ENCODE measurements at regions not wholly inside any gene's neighbourhood (a gene's known extent, or its start where the extent isn't known, plus 50 kb on each side); places are given as distances from the start of the nearest gene placed in this dataset.

DNA sequence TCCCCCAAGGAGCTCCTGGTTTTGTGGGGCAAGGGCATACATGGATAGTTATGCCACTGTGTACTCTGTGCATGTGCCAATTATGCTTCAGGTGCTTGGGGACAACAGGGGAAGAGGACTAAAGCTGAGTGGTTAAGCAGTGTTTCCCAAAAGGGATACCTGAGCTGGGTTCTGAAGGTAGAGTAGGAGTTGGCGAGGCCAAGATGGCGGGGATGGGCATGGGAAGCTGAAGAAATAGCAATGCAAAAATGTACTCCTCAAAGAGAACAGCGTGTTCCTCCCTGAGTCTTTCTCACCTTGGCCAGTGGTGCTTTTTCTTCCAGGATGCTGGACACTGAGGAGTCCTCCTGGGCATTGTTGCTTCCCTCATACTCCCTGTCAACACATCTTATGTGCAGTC is 90.0 kb upstream of the LARGE1 start:
- H3K27ac Mint-ChIP-seq, result no peak overlapping the region
- H3K27me3 Mint-ChIP-seq (ENCODE audit: low read depth), result no peaks in the 10 kb centered on the region
- DNase-seq (ENCODE audit: low spot score), result no peak
- no peaks in the 10 kb centered on the region for H3K36me3 Mint-ChIP-seq (ENCODE audit: low read depth)
- peaks cover 41% of the 10 kb centered on the region for H3K9me3 Mint-ChIP-seq
- no peak overlapping the region for H3K4me3 Mint-ChIP-seq
- H3K4me1 Mint-ChIP-seq (ENCODE audit: low read depth), result no peaks in the 10 kb centered on the region

DNA sequence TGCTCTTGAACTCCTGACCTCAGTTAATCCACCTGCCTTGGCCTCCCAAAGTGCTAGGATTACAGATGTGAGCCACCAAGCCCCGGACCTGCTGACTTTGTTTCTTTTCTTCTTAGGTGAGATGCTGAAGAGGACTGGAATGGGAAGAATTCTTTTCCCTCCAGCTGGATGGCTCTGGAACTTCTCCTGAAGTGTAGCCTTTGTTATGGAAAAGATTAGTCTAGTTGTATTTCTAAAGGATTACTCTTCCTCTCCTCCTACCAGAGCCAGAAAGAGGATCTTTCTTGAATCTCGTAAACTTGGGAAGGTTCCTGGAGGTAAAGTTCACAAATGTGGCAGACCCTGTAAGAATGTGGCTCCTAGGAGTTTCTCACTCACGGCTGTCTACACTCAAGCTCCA is 95.4 kb upstream of the LARGE1 start:
- Mint-ChIP-seq H3K36me3 (ENCODE audit: low read depth) (no peaks in the 10 kb centered on the region), H3K4me1 (ENCODE audit: low read depth) (no peaks in the 10 kb centered on the region), H3K27me3 (ENCODE audit: low read depth) (no peaks in the 10 kb centered on the region), H3K27ac (no peak overlapping the region), H3K9me3 (peaks cover 46% of the 10 kb centered on the region), H3K4me3 (no peak overlapping the region)
- no peak for DNase-seq (ENCODE audit: low spot score)

DNA sequence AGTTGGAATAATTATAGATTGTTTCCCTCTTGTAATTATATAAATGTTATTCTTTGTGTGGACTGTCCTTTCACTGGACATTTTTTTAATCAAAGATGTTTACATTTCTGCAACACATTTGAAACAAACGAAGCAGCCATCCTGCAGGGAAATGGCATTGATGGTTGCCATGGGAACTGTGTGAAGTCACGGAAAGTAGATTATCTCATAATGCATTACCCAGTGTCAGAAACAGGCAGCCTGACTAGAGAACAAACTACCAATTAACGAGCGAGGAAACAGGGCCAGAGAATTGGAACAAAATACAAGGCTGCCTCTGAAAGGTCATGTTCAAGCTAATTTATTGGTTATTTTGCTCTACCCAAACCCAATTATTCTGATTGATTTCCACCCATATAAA is 96.9 kb upstream of the LARGE1 start:
- peaks cover 40% of the 10 kb centered on the region for H3K9me3 Mint-ChIP-seq
- no peak for DNase-seq (ENCODE audit: low spot score)
- no peaks in the 10 kb centered on the region for H3K4me1 Mint-ChIP-seq (ENCODE audit: low read depth)
- no peak overlapping the region for H3K27ac Mint-ChIP-seq
- H3K36me3 Mint-ChIP-seq (ENCODE audit: low read depth), result no peaks in the 10 kb centered on the region
- no peaks in the 10 kb centered on the region for H3K27me3 Mint-ChIP-seq (ENCODE audit: low read depth)
- no peak overlapping the region for H3K4me3 Mint-ChIP-seq

DNA sequence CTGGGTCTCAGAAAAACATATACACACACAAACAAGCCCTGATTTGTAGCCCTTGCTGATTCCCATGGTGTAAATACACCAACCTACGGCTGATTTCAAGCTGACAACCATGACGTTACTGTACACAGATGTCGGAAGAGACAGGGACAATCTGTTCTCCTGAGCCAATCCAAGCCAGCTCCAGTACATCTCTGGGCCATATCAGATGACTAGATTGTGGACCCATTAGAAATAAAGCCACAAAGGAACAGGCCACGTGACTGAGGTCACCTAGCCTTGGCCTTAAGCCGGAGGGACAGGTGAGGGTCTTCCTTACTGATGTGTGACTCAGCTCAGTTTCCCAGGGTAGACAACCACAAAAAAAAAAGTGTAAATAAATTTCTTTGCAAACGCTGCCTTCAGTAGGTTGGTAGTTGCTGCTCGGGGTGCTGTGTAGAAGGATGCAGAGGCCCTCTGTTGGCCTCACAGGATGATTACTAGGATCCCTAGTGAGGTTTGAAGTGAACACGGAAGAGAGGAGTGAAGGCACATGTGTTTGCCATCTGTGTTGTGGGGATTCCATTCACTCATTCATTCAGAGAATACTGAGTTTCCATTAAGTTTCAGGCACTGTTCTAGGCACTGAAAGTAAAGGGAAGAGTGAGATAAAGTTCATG is 99.0 kb upstream of the LARGE1 start:
- Mint-ChIP-seq H3K4me1 (ENCODE audit: low read depth) (no peaks in the 10 kb centered on the region), H3K36me3 (ENCODE audit: low read depth) (no peaks in the 10 kb centered on the region), H3K27me3 (ENCODE audit: low read depth) (no peaks in the 10 kb centered on the region), H3K27ac (no peak overlapping the region), H3K4me3 (no peak overlapping the region), H3K9me3 (peaks cover 41% of the 10 kb centered on the region)
- no peak for DNase-seq (ENCODE audit: low spot score)

DNA sequence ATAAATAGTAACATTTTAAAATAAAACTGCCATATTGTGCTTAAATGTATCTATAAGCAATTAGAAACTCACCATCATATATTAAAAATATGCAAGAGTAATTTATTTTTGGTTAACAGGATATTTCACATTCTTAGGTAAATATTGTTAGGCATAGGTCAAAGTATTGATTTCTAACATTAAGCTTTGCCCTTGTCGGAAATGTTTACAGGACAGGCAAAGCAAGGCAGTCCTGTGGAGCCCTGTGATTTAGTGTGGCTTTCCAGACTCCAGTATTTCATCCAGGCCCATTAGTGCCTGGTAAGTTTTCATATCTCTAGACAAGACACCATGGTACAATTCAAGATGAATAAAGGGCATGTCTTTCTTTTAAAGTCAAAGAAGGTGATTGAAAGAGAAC is 114.9 kb upstream of the LARGE1 start:
- Mint-ChIP-seq H3K27ac (no peak overlapping the region), H3K36me3 (ENCODE audit: low read depth) (no peaks in the 10 kb centered on the region), H3K9me3 (peaks cover 58% of the 10 kb centered on the region), H3K27me3 (ENCODE audit: low read depth) (no peaks in the 10 kb centered on the region), H3K4me1 (ENCODE audit: low read depth) (no peaks in the 10 kb centered on the region), H3K4me3 (no peak overlapping the region)
- no peak for DNase-seq (ENCODE audit: low spot score)

DNA sequence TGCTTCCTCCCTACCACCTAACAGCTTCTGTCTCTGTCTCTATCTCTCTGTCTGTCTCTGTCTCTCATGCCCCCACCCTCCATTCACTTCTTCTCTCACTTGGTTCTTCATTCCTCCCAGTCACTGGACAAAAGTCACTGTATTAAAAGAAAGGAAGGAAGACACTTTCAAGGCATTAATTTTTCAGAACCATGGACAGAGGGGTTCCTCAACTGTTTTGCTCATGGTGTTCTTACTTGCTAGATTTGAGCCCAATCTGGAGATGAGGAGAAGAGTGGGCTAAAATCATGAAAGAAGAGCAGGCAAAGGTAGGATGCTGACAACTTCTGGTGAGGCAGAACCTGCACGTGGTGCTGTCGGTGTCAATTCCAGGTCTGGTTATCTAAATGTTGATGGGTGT is 116.7 kb upstream of the LARGE1 start:
- Mint-ChIP-seq H3K9me3 (peaks cover 47% of the 10 kb centered on the region), H3K4me3 (no peak overlapping the region), H3K27me3 (ENCODE audit: low read depth) (no peaks in the 10 kb centered on the region), H3K36me3 (ENCODE audit: low read depth) (no peaks in the 10 kb centered on the region), H3K27ac (no peak overlapping the region), H3K4me1 (ENCODE audit: low read depth) (no peaks in the 10 kb centered on the region)
- DNase-seq (ENCODE audit: low spot score), result no peak

DNA sequence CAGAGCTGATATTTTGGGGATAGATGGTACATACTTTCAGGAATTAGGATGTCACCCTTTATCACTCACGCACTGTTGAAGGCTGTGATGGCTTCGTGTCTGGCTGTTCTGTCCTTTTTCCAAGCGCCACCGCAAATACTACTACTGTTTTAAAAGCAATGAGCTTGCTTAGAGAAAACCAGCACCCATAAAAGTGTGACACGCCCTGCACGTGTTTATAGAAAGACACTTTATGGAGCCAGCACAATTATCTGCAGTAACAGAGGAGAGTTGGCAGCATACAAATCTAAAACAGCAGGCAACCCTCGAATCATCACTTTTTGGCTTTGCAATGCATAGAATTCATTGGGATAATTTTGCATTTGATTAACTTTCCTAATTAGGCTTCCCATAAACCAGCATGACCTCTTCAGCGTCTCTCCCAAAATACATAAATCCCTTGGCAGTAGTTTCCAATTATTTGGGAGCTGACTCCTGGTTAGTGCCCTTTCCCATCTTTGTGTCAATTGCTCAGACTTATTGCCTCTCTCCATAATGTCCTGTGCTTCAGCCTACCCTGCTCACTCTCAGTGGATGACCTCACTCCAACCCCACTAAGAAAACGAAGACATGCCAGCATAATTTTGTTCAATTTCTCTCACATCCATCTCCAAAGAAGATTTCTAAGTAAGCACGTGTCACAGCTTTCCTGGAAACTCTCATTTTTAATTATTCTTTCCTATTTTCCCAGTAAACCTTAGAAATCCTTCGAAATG is 118.7 kb upstream of the LARGE1 start:
- no peaks in the 10 kb centered on the region for H3K27me3 Mint-ChIP-seq (ENCODE audit: low read depth)
- H3K36me3 Mint-ChIP-seq (ENCODE audit: low read depth), result no peaks in the 10 kb centered on the region
- no peak overlapping the region for H3K27ac Mint-ChIP-seq
- DNase-seq (ENCODE audit: low spot score), result no peak
- peaks cover 47% of the 10 kb centered on the region for H3K9me3 Mint-ChIP-seq
- no peaks in the 10 kb centered on the region for H3K4me1 Mint-ChIP-seq (ENCODE audit: low read depth)
- H3K4me3 Mint-ChIP-seq, result no peak overlapping the region

DNA sequence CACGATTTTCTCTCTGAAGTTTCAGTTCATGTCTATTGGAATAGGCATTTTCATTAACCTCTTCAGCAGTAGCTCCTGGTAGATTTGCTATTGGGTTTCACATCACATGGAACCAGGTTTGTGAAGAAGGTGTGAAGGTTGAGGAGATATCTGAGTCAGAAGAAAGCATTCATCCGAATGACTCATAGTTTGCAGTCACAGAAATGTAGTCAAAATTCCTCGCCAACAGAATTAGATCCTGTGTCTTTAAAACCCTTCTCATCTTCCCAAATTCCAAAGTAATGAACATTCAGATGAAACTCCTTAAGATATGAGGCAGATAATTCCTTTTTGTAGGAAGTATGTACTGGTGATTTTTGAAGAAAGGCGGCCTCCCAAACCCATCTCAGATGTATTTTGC is 125.0 kb upstream of the LARGE1 start:
- no peak overlapping the region for H3K4me3 Mint-ChIP-seq
- DNase-seq (ENCODE audit: low spot score), result no peak
- H3K27ac Mint-ChIP-seq, result no peak overlapping the region
- no peaks in the 10 kb centered on the region for H3K27me3 Mint-ChIP-seq (ENCODE audit: low read depth)
- no peaks in the 10 kb centered on the region for H3K36me3 Mint-ChIP-seq (ENCODE audit: low read depth)
- H3K4me1 Mint-ChIP-seq (ENCODE audit: low read depth), result no peaks in the 10 kb centered on the region
- H3K9me3 Mint-ChIP-seq, result peaks cover 41% of the 10 kb centered on the region

DNA sequence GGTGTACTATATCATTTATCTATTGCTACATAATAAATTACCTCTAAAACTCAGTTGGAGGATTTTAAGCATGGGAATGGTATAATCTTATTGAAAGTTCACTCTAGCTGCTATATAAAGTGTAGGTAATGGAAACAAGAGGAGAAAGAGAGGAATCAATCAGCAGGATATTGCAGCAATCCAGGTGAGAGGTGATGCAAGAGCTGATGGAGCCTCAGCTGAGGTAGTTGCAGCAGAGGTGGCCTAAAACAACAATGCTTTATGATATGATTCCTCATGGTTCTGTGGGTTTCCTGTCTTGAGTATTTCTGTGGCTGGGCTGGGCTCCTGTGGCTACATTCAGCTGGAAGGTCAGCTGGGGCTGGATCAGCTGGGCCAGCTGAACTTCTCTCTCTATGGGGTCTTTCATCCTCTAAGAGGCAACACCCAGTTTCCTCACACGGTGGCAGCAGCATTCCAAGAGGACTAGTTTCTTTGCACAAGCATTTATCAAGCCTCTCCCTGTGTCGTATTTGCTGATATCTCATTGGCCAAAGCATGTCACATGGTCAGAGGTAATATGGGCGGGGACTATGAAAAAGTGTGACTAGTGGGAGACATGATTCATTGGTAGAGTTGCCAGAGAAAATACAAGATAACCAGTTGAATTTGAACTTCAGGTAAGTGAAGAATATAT is 135.4 kb upstream of the LARGE1 start:
- H3K4me3 Mint-ChIP-seq, result no peak overlapping the region
- H3K27ac Mint-ChIP-seq, result no peak overlapping the region
- H3K36me3 Mint-ChIP-seq (ENCODE audit: low read depth), result no peaks in the 10 kb centered on the region
- DNase-seq (ENCODE audit: low spot score), result no peak
- H3K4me1 Mint-ChIP-seq (ENCODE audit: low read depth), result no peaks in the 10 kb centered on the region
- H3K27me3 Mint-ChIP-seq (ENCODE audit: low read depth), result no peaks in the 10 kb centered on the region
- H3K9me3 Mint-ChIP-seq, result peaks cover 33% of the 10 kb centered on the region

DNA sequence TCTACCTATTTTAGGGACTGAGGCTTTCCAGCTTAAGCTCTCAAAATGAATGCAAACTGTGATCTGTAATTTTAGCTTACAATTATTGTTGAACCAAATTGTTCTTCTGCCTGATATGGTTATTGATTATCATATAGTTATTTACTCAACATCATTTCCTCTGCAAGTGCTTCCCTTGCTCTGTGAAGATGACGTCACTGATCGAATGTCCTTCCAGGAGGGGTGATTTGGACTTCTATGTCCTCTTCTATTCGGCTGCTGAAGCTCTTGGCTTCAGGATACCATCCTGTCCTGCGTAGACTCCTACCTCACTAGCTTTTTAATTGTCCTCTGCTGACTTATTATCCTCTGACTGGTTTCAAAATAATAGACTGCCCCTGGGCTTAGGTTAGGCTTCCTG is 137.4 kb upstream of the LARGE1 start:
- H3K4me3 Mint-ChIP-seq, result no peak overlapping the region
- H3K27ac Mint-ChIP-seq, result no peak overlapping the region
- peaks cover 38% of the 10 kb centered on the region for H3K9me3 Mint-ChIP-seq
- no peaks in the 10 kb centered on the region for H3K36me3 Mint-ChIP-seq (ENCODE audit: low read depth)
- no peaks in the 10 kb centered on the region for H3K4me1 Mint-ChIP-seq (ENCODE audit: low read depth)
- no peak for DNase-seq (ENCODE audit: low spot score)
- no peaks in the 10 kb centered on the region for H3K27me3 Mint-ChIP-seq (ENCODE audit: low read depth)

DNA sequence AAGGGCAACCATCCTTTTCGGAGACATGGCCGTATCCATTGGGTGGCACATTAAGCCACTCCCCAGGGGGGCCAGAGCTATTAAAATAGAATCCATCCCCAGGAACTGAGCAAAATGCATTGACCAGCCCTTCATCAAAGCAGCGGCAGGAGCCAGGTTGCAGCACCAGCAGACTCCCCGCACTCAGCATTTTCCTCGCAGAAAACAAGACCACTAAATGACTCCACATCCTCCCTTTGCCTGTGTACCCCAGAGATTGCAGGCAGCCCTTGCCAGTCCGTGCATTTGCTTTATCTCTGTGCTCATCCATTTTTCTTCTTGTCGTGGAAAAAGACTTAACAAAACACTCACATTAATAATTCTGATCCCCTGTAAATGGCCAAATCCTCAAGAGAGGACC is 144.4 kb upstream of the LARGE1 start:
- no peak overlapping the region for H3K27ac Mint-ChIP-seq

DNA sequence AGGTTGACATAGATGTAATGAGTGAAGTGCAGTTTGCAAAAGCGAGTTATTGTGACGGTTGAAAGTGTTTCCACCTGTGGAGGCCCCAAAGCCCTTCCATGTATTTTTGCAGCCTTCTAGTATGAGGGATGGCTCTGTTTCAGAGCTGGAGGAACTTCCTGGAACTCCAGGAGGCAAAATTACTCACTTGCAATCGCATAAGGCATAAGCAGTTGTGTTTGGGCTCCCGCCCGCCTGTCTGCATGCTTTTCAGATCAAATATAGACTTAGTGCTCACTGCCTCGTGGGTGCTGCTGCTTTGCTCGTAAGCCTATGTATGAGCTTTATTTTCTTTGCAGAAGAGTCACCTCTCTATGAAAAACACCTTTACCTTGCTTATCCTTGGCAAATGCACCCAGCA is 146.8 kb upstream of the LARGE1 start:
- Mint-ChIP-seq H3K4me1 (ENCODE audit: low read depth) (no peaks in the 10 kb centered on the region), H3K27ac (no peak overlapping the region), H3K36me3 (ENCODE audit: low read depth) (no peaks in the 10 kb centered on the region), H3K27me3 (ENCODE audit: low read depth) (no peaks in the 10 kb centered on the region), H3K4me3 (no peak overlapping the region), H3K9me3 (peaks cover 49% of the 10 kb centered on the region)
- no peak for DNase-seq (ENCODE audit: low spot score)

More for the DNA sequence above, 144.4 kb upstream of the LARGE1 start:
- Mint-ChIP-seq H3K9me3 (peaks cover 40% of the 10 kb centered on the region), H3K4me3 (no peak overlapping the region), H3K27me3 (ENCODE audit: low read depth) (no peaks in the 10 kb centered on the region), H3K36me3 (ENCODE audit: low read depth) (no peaks in the 10 kb centered on the region), H3K4me1 (ENCODE audit: low read depth) (no peaks in the 10 kb centered on the region)
- no peak for DNase-seq (ENCODE audit: low spot score)

DNA sequence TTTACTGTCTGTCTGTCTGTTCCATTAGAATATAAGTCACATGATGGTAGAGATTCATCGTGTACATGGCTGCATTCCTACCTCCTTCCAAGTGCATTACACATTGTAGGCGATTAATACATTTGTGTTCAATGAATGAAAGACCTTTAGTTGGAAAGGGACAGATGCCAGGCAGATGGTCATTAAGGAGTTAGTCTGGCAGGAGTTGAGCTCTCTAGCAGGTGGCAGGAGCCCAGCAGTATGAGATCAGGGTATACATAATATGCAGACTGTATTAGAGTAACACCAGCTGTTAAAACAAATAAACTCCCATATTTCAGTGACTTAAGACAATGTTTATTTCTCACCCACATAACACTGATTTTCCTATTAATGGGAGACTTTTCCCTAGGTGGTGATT is 147.7 kb upstream of the LARGE1 start:
- no peak for DNase-seq (ENCODE audit: low spot score)
- no peaks in the 10 kb centered on the region for H3K4me1 Mint-ChIP-seq (ENCODE audit: low read depth)
- H3K9me3 Mint-ChIP-seq, result peaks cover 50% of the 10 kb centered on the region
- H3K36me3 Mint-ChIP-seq (ENCODE audit: low read depth), result no peaks in the 10 kb centered on the region
- H3K27me3 Mint-ChIP-seq (ENCODE audit: low read depth), result no peaks in the 10 kb centered on the region
- no peak overlapping the region for H3K4me3 Mint-ChIP-seq
- H3K27ac Mint-ChIP-seq, result no peak overlapping the region

DNA sequence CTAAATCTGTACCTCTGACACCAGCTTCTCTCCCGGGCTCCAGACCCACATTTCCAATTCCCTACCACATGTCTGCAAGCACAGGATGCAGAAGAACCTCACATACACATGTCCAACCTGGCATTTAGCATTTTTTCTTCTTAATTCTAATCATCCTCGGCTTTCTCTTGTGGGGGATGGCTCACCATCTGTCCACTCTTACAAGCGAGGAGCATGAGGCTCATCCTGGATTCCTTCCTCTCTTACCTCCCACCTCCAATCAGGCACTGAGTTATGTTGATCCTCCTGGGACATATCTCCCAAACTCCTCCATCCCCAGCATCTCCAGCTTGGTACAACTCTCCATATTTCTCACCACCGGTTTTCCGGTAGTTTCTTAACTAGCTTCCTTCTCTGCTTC is 149.8 kb upstream of the LARGE1 start:
- Mint-ChIP-seq H3K27ac (no peak overlapping the region), H3K4me1 (ENCODE audit: low read depth) (no peaks in the 10 kb centered on the region), H3K36me3 (ENCODE audit: low read depth) (no peaks in the 10 kb centered on the region), H3K27me3 (ENCODE audit: low read depth) (no peaks in the 10 kb centered on the region), H3K4me3 (no peak overlapping the region), H3K9me3 (peaks cover 49% of the 10 kb centered on the region)
- DNase-seq (ENCODE audit: low spot score), result no peak

All from T-helper 2 cell treated with Interferon-gamma antibody and Interleukin-4, amounts not matched to agents 5 μg/mL and 100 μg/mL, for 36 hours (primary cell).